Ascending aorta (tissue), 2 donors: ENCODE measurements at regions not wholly inside any gene's neighbourhood (a gene's known extent, or its start where the extent isn't known, plus 50 kb on each side); places are given as distances from the start of the nearest gene placed in this dataset.

ENCODE experiments used
- DNase-seq, 2 donors: peaks; one replicate each; pipeline ENCODE4 v3.0.0-alpha.2; 2019; ENCODE audit warnings: low spot score in 2 of 2
- H3K27ac ChIP-seq, 2 donors: fragments of 200-600 bp; sonication (generic); one replicate each; pipeline ENCODE4 v1.5.1; 2016 to 2017; ENCODE audit warnings: mild to moderate bottlenecking in 1 of 2
- H3K27me3 ChIP-seq: fragments of 200-600 bp; sonication (generic); one replicate; pipeline ENCODE4 v1.5.1; 2017
- H3K36me3 ChIP-seq, 2 donors: fragments of 200-600 bp; sonication (generic); one replicate each; pipeline ENCODE4 v1.5.1; 2016
- H3K4me1 ChIP-seq, 2 donors: fragments of 200-600 bp; sonication (generic); one replicate each; pipeline ENCODE4 v1.5.1; 2016 to 2017; ENCODE audit warnings: mild to moderate bottlenecking in 1 of 2
- H3K4me3 ChIP-seq, 2 donors: fragments of 200-600 bp; sonication (generic); one replicate each; pipeline ENCODE4 v1.5.1; 2016 to 2017; ENCODE audit warnings: mild to moderate bottlenecking in 1 of 2
- H3K9me3 ChIP-seq, 2 donors: fragments of 200-600 bp; sonication (generic); one replicate each; pipeline ENCODE4 v1.5.1; 2016
- intact Hi-C: fragments of 100-400 bp; cut with DNase I; formaldehyde crosslinking; loops from one replicate; pipeline ENCODE4 v1.15.1; 2023
- TF ChIP-seq, protein P1 (sequence below), 3 experiments: fragments of 200-600 bp in 2 of 3; fragments of 450-650 bp in 1 of 3; sonication (generic) in 2 of 3; IDR thresholded peaks; one replicate each; pipeline ENCODE4 v1.5.1; 2016 to 2019; ENCODE audit warnings: antibody characterized with exemption in 3 of 3, mild to moderate bottlenecking in 1 of 3, moderate library complexity in 1 of 3

DNA sequence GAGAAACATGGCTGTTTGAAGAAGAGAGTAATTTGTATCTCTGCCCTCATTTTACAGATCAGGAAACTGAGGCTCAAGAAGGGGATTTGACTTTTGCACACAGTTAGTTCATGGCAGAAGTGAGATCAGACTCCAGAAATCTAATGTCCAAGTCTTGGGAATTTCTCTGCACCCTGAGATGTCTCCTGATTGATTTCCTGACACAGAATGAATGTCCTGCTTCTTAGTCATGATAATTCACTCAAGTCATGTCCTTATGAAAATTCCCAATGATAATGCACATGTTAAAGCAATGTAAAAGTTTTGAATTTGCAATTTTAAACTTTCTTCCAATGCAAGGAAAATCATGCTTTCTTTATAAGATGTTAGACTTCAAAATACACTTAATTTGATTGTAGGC, 105.9 kb downstream of the ACKR3 start:
- Histone ChIP-seq H3K9me3 (no peaks in the 10 kb centered on the region), H3K4me1 (peaks cover 0 to 23% of the 10 kb centered on the region in 2 donors), H3K27ac (peak overlapping the region; percentile 61 to 62), H3K27me3 (no peaks in the 10 kb centered on the region), H3K4me3 (peak overlapping the region in 1 of 2 donors; percentile 8), H3K36me3 (no peaks in the 10 kb centered on the region)
- intact Hi-C loops = loop anchor here (1.0 to 5.0 kb wide), 2 partner anchors 33 to 102 kb away; no protein-coding TSS in a partner anchor
- TF ChIP-seq, protein P1, sequence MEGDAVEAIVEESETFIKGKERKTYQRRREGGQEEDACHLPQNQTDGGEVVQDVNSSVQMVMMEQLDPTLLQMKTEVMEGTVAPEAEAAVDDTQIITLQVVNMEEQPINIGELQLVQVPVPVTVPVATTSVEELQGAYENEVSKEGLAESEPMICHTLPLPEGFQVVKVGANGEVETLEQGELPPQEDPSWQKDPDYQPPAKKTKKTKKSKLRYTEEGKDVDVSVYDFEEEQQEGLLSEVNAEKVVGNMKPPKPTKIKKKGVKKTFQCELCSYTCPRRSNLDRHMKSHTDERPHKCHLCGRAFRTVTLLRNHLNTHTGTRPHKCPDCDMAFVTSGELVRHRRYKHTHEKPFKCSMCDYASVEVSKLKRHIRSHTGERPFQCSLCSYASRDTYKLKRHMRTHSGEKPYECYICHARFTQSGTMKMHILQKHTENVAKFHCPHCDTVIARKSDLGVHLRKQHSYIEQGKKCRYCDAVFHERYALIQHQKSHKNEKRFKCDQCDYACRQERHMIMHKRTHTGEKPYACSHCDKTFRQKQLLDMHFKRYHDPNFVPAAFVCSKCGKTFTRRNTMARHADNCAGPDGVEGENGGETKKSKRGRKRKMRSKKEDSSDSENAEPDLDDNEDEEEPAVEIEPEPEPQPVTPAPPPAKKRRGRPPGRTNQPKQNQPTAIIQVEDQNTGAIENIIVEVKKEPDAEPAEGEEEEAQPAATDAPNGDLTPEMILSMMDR (IDR thresholded peaks at IDR 0.05) = no peak
- no peak for DNase-seq

DNA sequence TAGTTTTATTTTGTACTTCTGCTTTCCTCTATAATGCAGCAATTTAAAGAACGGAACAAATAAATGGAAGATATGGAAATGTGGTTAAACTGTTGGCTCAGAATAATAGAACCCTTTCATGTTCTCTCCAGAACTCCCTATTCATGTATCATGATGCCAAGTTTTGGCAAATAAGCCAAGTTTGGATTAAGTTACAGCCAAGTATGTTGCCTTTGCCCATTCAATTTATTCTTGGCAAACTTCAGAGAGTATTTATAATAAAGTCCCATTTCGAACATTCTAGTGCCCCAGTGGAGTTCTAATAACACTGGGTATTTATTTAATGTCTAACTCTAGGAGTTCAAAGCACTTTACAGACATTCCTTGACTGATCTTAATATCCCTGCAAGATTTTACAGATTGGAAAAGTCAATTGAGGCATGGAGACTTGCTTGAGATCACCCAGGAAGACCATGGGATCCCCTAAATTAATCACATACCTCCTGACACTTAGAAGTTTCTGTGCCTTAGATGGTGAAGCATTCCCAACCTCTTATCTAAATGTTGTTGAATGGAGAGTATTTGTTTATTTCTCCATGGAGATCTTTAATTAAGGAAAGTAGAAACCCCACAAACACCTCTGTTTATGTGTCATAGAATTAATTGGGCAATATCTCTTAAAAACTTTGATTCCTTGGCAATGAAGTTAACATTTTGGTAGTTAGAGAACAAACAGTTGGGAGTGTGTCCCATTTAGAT, 106.7 kb downstream of the ACKR3 start:
- no peak for DNase-seq

DNA sequence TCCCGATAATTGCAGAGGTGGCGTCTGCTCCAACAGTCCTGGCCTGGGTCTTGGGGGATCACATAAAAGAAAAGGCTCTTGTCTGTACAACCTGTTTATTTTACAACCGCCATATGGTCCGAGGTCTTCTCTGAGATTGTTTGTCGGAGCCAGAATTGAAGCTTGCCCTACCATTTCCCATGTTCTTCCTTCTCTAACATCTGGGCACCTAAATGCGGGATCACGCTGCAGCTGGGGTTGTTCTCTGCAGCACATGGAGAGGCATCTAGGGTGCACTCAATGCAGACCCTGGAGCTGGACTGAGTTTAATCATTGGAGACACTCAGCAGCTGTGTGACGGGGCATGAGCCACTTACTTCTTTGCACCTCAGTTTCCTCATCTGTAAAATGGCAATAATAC, 107.7 kb downstream of the ACKR3 start:
- TF ChIP-seq, protein P1 (IDR thresholded peaks at IDR 0.05) = no peak
- Histone ChIP-seq H3K27me3 (no peaks in the 10 kb centered on the region), H3K27ac (no peak overlapping the region), H3K4me3 (no peak overlapping the region), H3K9me3 (no peaks in the 10 kb centered on the region), H3K36me3 (no peaks in the 10 kb centered on the region), H3K4me1 (peaks cover 0 to 23% of the 10 kb centered on the region in 2 donors)
- intact Hi-C loops = loop anchor here (5.0 kb wide), 1 partner anchor 100 kb away; no protein-coding TSS in a partner anchor
- DNase-seq = peak in 1 of 2 donors; percentile 33

More for the DNA sequence above, 106.7 kb downstream of the ACKR3 start:
- Histone ChIP-seq H3K9me3 (no peaks in the 10 kb centered on the region), H3K27me3 (no peaks in the 10 kb centered on the region), H3K4me3 (no peak overlapping the region), H3K4me1 (peaks cover 0 to 23% of the 10 kb centered on the region in 2 donors), H3K27ac (peak overlapping the region; percentile 61 to 62), H3K36me3 (no peaks in the 10 kb centered on the region)
- intact Hi-C loops = loop anchor here (5.0 kb wide), 1 partner anchor 101 kb away; no protein-coding TSS in a partner anchor
- TF ChIP-seq, protein P1 (IDR thresholded peaks at IDR 0.05) = no peak

DNA sequence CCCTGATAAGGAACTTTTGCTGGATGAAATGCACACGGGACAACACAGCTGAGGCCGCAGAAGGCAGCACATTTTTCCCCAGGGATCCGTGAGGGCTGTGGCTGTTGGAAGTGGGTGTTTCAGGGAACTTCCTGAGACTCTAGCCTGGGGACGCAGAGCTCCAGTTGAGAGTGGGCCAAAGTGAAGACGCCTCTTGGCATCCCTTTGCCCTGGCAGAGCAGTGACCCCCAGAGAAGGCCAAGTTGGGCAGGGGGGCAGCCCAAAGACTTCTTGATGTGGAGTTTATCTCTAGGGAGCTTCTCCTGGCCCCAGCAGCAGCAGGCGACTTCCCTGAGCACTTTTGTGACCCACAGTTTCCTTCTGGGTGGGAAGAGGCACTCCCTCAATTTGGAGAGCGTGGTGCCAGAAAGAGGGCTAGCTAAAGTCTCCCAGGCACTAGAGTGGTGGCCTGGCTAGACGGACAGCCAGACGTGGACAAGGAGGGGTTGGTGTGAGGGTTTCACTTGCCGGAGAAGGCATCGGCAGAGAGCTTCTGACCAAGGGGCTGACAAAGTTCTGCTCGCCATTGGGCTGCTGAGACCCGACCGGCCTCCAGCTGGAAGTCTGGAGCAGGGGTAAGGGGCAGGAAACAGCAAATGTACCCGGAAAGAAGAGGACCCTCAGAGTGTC, 108.8 kb downstream of the ACKR3 start:
- H3K4me3 ChIP-seq = no peak overlapping the region
- intact Hi-C loops = loop anchor here (5.0 kb wide), 1 partner anchor 99 kb away; no protein-coding TSS in a partner anchor
- DNase-seq = no peak

More for the DNA sequence above, 108.8 kb downstream of the ACKR3 start:
- Histone ChIP-seq H3K27me3 (no peaks in the 10 kb centered on the region), H3K36me3 (no peaks in the 10 kb centered on the region), H3K4me1 (peaks cover 0 to 23% of the 10 kb centered on the region in 2 donors), H3K27ac (no peak overlapping the region), H3K9me3 (no peaks in the 10 kb centered on the region)
- TF ChIP-seq, protein P1 (IDR thresholded peaks at IDR 0.05) = no peak
